Trophoblast cell (in vitro differentiated cells and primary cell): ENCODE measurements at regions not wholly inside any gene's neighbourhood (a gene's known extent, or its start where the extent isn't known, plus 50 kb on each side); places are given as distances from the start of the nearest gene placed in this dataset.

Experiments
- DNase-seq, 2 donors: peaks; one replicate each; pipeline ENCODE4 v3.0.0-alpha.2; 2016
- H2AFZ ChIP-seq: 2 replicates; pipeline ENCODE4 v1.6.1; 2013; ENCODE audit warnings: low read length, moderate library complexity, mild to moderate bottlenecking; ENCODE audit not compliant: insufficient read depth, poor library complexity
- H2AK5ac ChIP-seq: 2 replicates; pipeline ENCODE4 v1.6.1; 2013; ENCODE audit warnings: mild to moderate bottlenecking, low read length
- H2BK120ac ChIP-seq: 2 replicates; pipeline ENCODE4 v1.6.1; 2013; ENCODE audit warnings: low read length, mild to moderate bottlenecking, moderate library complexity; ENCODE audit not compliant: insufficient read depth, poor library complexity
- H2BK12ac ChIP-seq: 2 replicates; pipeline ENCODE4 v1.6.1; 2013; ENCODE audit warnings: mild to moderate bottlenecking, low read length, moderate library complexity
- H2BK5ac ChIP-seq: 2 replicates; pipeline ENCODE4 v1.6.1; 2013; ENCODE audit warnings: low read length, low read depth, moderate library complexity, mild to moderate bottlenecking; ENCODE audit not compliant: poor library complexity
- H3K14ac ChIP-seq: 2 replicates; pipeline ENCODE4 v1.6.1; 2013; ENCODE audit warnings: mild to moderate bottlenecking, low read length
- H3K18ac ChIP-seq: 2 replicates; pipeline ENCODE4 v1.6.1; 2013; ENCODE audit warnings: mild to moderate bottlenecking, low read length
- H3K23ac ChIP-seq: 2 replicates; pipeline ENCODE4 v1.6.1; 2013; ENCODE audit warnings: low read length
- H3K27ac ChIP-seq: 2 replicates; pipeline ENCODE4 v1.5.1; 2013; ENCODE audit warnings: low read depth, mild to moderate bottlenecking, inconsistent platforms, low read length, moderate library complexity
- H3K27me3 ChIP-seq: 2 replicates; pipeline ENCODE4 v1.6.1; 2013; ENCODE audit warnings: inconsistent platforms, mild to moderate bottlenecking, low read length, moderate library complexity; ENCODE audit not compliant: insufficient read depth
- H3K36me3 ChIP-seq, 2 experiments: 1 replicate in 1 of 2; 2 replicates in 1 of 2; pipeline ENCODE4 v1.6.1; 2013; ENCODE audit warnings: low read length in 2 of 2, mild to moderate bottlenecking in 2 of 2, moderate library complexity in 1 of 2; ENCODE audit not compliant: insufficient read depth in 2 of 2, control insufficient read depth in 1 of 2
- H3K4ac ChIP-seq: 2 replicates; pipeline ENCODE4 v1.6.1; 2013; ENCODE audit warnings: low read depth, mild to moderate bottlenecking, low read length, moderate library complexity
- H3K4me1 ChIP-seq, 2 experiments: 1 replicate in 1 of 2; 2 replicates in 1 of 2; pipeline ENCODE4 v1.6.1; 2013; ENCODE audit warnings: low read length in 2 of 2, mild to moderate bottlenecking in 2 of 2, moderate library complexity in 1 of 2; ENCODE audit not compliant: insufficient read depth in 2 of 2, control insufficient read depth in 1 of 2
- H3K4me2 ChIP-seq: 2 replicates; pipeline ENCODE4 v1.6.1; 2013; ENCODE audit warnings: inconsistent platforms, mild to moderate bottlenecking, low read length, moderate library complexity
- H3K4me3 ChIP-seq: 2 replicates; pipeline ENCODE4 v1.5.1; 2013; ENCODE audit warnings: mild to moderate bottlenecking, low read depth, low read length, inconsistent platforms
- H3K79me1 ChIP-seq: one replicate; pipeline ENCODE4 v1.6.1; 2013; ENCODE audit warnings: low read length
- H3K79me2 ChIP-seq: 2 replicates; pipeline ENCODE4 v1.6.1; 2013; ENCODE audit warnings: low read length, mild to moderate bottlenecking; ENCODE audit not compliant: control insufficient read depth, insufficient read depth, poor library complexity
- H3K9ac ChIP-seq: 2 replicates; pipeline ENCODE4 v1.6.1; 2013; ENCODE audit warnings: mild to moderate bottlenecking, low read length
- H3K9me3 ChIP-seq: 2 replicates; pipeline ENCODE4 v1.6.1; 2013; ENCODE audit warnings: low read depth, mild to moderate bottlenecking, control low read depth, inconsistent platforms, low read length; ENCODE audit not compliant: insufficient read depth
- H4K12ac ChIP-seq: 2 replicates; pipeline ENCODE4 v1.6.1; 2013; ENCODE audit warnings: low read depth, mild to moderate bottlenecking, low read length, moderate library complexity
- H4K8ac ChIP-seq: 2 replicates; pipeline ENCODE4 v1.6.1; 2013; ENCODE audit warnings: low read depth, mild to moderate bottlenecking, low read length, moderate library complexity
- H4K91ac ChIP-seq: one replicate; pipeline ENCODE4 v1.6.1; 2013; ENCODE audit warnings: low read depth, mild to moderate bottlenecking, low read length, moderate library complexity
- WGBS: extraction: QIAGEN DNeasy Blood & Tissue Kit; methylation state at CpG from one replicate; pipeline ENCODE4 v1.1.7; 2013; ENCODE audit warnings: missing lambda C conversion rate; ENCODE audit not compliant: insufficient read length, insufficient coverage; ENCODE audit errors: extremely low coverage; 5-methylcytosine and 5-hydroxymethylcytosine counted together

DNA sequence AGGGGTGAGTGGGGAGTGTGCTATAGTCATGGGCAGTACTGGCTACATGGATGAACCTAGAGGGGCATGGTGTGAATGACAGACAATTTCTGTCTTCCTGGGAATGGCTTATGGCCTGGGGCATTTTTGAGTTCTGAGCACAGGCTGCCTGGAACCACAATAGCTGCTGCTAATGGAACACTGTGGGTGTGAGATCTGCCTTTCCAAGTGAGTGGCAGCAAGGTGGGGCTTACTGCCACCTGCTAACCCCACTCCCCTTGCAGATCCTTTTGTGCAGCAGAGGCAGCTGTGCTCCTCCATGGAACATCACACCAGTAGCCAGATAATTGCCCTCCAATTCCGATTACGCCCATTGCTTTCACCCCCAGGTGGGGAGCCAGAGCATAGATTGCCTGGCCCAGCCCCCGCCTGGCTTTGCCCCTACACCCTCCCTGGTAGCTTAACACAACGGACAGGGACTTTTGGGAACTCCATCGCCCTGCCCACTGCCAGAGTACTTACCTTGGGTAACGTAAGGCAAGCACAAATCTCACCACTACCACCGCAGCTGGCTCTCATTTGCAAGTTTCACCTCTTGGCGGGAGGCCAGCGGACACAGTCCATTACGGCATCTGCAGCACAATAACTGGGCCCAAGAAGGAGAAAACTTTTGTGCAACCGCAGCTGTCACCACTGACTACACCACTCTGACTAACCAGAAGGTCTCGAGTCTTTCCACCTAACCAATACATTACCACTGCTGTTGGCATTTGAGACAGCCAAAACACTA lies 421.2 kb upstream of the NWD2 start:
- H4K12ac ChIP-seq = no peak overlapping the region
- no peak overlapping the region for H3K4ac ChIP-seq
- no peak overlapping the region for H3K9ac ChIP-seq
- H4K8ac ChIP-seq = no peak overlapping the region
- no peaks in the 10 kb centered on the region for H3K4me1 ChIP-seq
- no peak overlapping the region for H2BK12ac ChIP-seq
- no peak overlapping the region for H2BK5ac ChIP-seq
- H3K79me2 ChIP-seq = no peaks in the 10 kb centered on the region
- DNase-seq = no peak
- no peak overlapping the region for H2AFZ ChIP-seq
- no peak overlapping the region for H4K91ac ChIP-seq
- H2AK5ac ChIP-seq = no peak overlapping the region
- no peaks in the 10 kb centered on the region for H3K79me1 ChIP-seq
- H3K9me3 ChIP-seq = no peaks in the 10 kb centered on the region
- H3K18ac ChIP-seq = no peak overlapping the region
- no peak overlapping the region for H3K23ac ChIP-seq
- H3K27ac ChIP-seq = no peak overlapping the region
- no CpG with 5 or more reads among the region's 12 CpGs for WGBS
- no peak overlapping the region for H2BK120ac ChIP-seq
- H3K4me2 ChIP-seq = no peak overlapping the region
- no peak overlapping the region for H3K14ac ChIP-seq
- no peak overlapping the region for H3K4me3 ChIP-seq
- no peaks in the 10 kb centered on the region for H3K36me3 ChIP-seq
- H3K27me3 ChIP-seq = no peaks in the 10 kb centered on the region

DNA sequence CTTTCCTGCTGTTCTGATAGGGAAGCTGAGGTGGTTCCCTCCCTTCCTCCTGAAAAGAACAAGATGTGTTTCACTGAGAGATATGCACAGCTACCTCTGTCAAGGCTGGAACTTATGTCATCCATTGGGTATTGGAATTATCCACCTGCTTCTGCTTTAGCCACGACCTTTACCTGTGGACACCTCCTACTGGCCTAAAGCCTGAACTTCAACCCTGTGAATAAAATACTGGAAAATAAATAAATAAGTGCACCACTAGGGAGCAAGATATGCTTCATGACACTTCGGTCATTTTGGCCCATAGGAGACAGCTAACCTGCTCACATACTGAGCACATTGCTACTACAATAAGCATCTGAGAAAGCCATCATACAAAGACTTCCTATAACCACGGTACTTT lies 419.9 kb upstream of the NWD2 start:
- Histone ChIP-seq H3K14ac (no peak overlapping the region), H2AK5ac (no peak overlapping the region), H4K12ac (no peak overlapping the region), H3K9me3 (no peaks in the 10 kb centered on the region), H4K8ac (no peak overlapping the region), H2BK12ac (no peak overlapping the region), H3K79me1 (no peaks in the 10 kb centered on the region), H3K4ac (no peak overlapping the region), H3K79me2 (no peaks in the 10 kb centered on the region), H3K18ac (no peak overlapping the region), H2AFZ (no peak overlapping the region), H3K27ac (no peak overlapping the region), H3K9ac (no peak overlapping the region), H3K4me1 (no peaks in the 10 kb centered on the region), H3K4me2 (no peak overlapping the region), H3K36me3 (no peaks in the 10 kb centered on the region), H3K27me3 (no peaks in the 10 kb centered on the region), H2BK120ac (no peak overlapping the region), H4K91ac (no peak overlapping the region), H3K4me3 (no peak overlapping the region), H2BK5ac (no peak overlapping the region), H3K23ac (no peak overlapping the region)
- peak in 1 of 2 donors; percentile 4 for DNase-seq
- WGBS = no CpG with 5 or more reads among the region's 3 CpGs

DNA sequence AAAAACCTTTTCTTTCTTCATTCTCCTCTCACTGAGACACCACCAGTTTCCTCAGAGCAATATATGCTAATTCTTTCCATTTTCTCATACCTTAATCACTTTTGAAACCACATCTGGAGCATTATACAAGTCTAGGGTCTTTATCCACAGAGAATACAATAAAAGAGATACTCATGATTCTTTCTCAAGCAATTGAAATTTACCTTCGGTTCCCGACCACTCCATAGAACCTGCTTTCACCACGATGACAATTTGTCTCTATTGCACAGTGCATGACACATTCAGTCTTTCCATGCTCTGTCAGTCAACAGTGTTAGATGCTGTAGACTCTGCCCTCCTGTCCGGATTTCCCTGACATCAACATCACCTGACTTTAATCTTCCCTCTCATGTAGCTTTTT lies 409.3 kb upstream of the NWD2 start:
- no peak overlapping the region for H3K23ac ChIP-seq
- no peak overlapping the region for H4K8ac ChIP-seq
- H3K27ac ChIP-seq = no peak overlapping the region
- no peak for DNase-seq
- no peaks in the 10 kb centered on the region for H3K79me2 ChIP-seq
- no peak overlapping the region for H3K4ac ChIP-seq
- no peaks in the 10 kb centered on the region for H3K79me1 ChIP-seq
- H3K36me3 ChIP-seq = no peaks in the 10 kb centered on the region
- no peak overlapping the region for H2BK120ac ChIP-seq
- no peaks in the 10 kb centered on the region for H3K9me3 ChIP-seq
- H3K4me2 ChIP-seq = no peak overlapping the region
- H3K14ac ChIP-seq = no peak overlapping the region
- H2AK5ac ChIP-seq = no peak overlapping the region
- no peak overlapping the region for H2BK5ac ChIP-seq
- H2AFZ ChIP-seq = no peak overlapping the region
- H3K4me3 ChIP-seq = no peak overlapping the region
- no peak overlapping the region for H4K12ac ChIP-seq
- no peaks in the 10 kb centered on the region for H3K4me1 ChIP-seq
- no peak overlapping the region for H4K91ac ChIP-seq
- no peak overlapping the region for H3K9ac ChIP-seq
- WGBS = no CpG with 5 or more reads among the region's 4 CpGs
- no peak overlapping the region for H3K18ac ChIP-seq
- no peaks in the 10 kb centered on the region for H3K27me3 ChIP-seq
- H2BK12ac ChIP-seq = no peak overlapping the region

DNA sequence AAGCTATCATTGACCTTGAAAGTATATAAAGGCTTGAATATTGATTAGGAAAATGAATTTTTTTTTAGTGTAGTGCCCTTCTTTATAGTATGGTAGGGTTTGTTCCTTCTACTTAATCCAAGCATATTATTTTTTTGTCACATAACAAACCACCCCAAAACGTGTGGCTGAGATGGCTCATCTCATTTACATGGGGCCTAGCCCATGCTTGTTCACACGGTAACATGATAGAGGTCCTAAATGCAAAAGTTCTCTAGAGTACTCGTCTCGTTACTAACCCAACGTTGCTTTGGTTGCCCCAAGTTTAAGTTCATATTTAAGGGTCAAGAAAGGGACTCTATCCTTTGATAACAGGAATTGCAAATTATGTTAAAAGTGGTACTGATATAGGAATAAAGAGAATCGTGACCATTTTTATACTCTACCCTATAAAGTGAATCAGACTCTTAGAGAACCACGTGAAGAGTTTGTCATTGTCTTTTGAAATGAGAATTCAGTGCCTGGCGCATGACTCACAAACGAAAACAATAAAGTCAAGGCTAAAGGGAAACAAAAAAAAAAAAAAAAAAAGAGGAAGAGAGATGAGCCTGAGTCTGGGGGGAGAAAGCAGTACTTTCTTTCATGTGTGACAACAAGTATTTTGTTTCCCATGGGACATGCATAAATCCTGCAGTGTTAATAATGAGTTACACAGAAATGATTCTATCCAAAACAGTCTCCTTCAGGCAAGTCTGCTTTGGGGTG lies 402.8 kb upstream of the NWD2 start:
- no peak overlapping the region for H3K23ac ChIP-seq
- no peaks in the 10 kb centered on the region for H3K27me3 ChIP-seq
- no peak overlapping the region for H3K4me2 ChIP-seq
- no peaks in the 10 kb centered on the region for H3K79me2 ChIP-seq
- H3K36me3 ChIP-seq = no peaks in the 10 kb centered on the region
- H3K4me3 ChIP-seq = no peak overlapping the region
- WGBS = no CpG with 5 or more reads among the region's 9 CpGs
- no peak overlapping the region for H2BK120ac ChIP-seq
- H3K4me1 ChIP-seq = no peaks in the 10 kb centered on the region
- H4K91ac ChIP-seq = no peak overlapping the region
- no peak overlapping the region for H3K4ac ChIP-seq
- no peak overlapping the region for H2AFZ ChIP-seq
- no peak overlapping the region for H4K8ac ChIP-seq
- H3K9ac ChIP-seq = no peak overlapping the region
- H2BK5ac ChIP-seq = no peak overlapping the region
- H3K9me3 ChIP-seq = no peaks in the 10 kb centered on the region
- H2BK12ac ChIP-seq = no peak overlapping the region
- H3K18ac ChIP-seq = no peak overlapping the region
- no peak overlapping the region for H4K12ac ChIP-seq
- no peak overlapping the region for H2AK5ac ChIP-seq
- H3K14ac ChIP-seq = no peak overlapping the region
- H3K27ac ChIP-seq = no peak overlapping the region
- H3K79me1 ChIP-seq = no peaks in the 10 kb centered on the region
- DNase-seq = no peak
